22Rv1 (cell line): ENCODE measurements at regions not wholly inside any gene's neighbourhood (a gene's known extent, or its start where the extent isn't known, plus 50 kb on each side); places are given as distances from the start of the nearest gene placed in this dataset.

ENCODE experiments used
- H3K27ac ChIP-seq: fragments of 450-650 bp; 2 replicates; pipeline ENCODE4 v1.5.1; 2017
- CTCF ChIP-seq: fragments of 450-650 bp; IDR thresholded peaks from 2 replicates; pipeline ENCODE4 v1.5.1; 2017; ENCODE audit warnings: mild to moderate bottlenecking
- ZFX ChIP-seq: fragments of 450-650 bp; IDR thresholded peaks from 2 replicates; pipeline ENCODE4 v1.6.1; 2017; ENCODE audit warnings: antibody characterized with exemption, borderline replicate concordance

DNA sequence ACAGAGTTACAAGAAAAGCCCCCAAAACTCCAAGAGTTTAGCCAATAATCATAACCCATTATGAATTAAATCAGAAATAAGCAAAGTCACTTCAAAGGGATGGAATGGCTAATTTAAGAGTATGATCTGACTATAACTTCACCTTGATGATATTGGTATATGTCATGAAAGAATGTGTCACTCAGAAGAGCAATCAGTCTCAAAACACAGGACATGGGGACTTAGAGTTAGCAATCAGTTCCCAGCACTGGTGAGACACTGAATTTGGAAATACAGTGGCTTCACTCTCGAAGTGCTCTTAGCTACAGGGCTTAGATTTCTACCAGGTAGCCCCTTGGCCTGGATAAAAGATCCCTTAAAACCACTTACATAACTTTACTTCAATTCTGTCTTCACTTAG lies 65.7 kb upstream of the EXOC1L start:
- TF ChIP-seq ZFX (no peak), CTCF (no peak)
- no peak overlapping the region for H3K27ac ChIP-seq

DNA sequence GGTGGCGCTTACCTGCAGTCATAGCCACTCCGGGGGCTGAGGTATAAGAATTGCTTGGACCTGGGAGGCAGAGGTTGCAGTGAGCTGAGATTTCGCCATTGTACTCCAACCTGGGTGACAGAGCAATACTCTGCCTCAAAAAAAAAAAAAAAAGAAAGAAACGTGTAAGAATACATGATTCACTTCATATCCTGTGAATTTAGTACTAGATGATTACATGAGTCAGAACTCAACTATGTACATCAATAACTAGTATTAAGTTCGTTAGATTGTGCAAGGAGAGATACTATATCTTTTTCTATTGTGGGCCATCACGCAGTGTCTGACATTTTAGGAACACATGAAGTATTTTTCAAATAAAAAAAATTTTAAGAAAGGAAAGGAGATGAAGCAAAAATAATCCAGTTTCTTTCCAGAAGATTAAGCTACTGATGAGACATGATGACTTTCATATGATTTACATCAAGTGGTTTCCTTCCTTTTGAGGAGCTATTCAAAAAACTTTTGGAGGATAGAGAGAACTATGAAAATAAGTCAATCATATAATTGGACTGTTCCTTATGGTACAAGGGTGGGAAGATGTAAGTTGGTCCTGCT lies 64.7 kb upstream of the EXOC1L start:
- no peak overlapping the region for H3K27ac ChIP-seq
- TF ChIP-seq CTCF: no peak
- TF ChIP-seq ZFX: no peak

- no peak overlapping the region for H3K27ac ChIP-seq
- TF ChIP-seq ZFX: no peak
- TF ChIP-seq CTCF: no peak
Observed at GRCh38 chr4:55756208-55756607, 63.4 kb upstream of the EXOC1L start.

- peak overlapping the region; percentile 49 for H3K27ac ChIP-seq
- no peak for TF ChIP-seq ZFX
- TF ChIP-seq CTCF: no peak
Observed at GRCh38 chr4:55757356-55757952, 62.1 kb upstream of the EXOC1L start.

DNA sequence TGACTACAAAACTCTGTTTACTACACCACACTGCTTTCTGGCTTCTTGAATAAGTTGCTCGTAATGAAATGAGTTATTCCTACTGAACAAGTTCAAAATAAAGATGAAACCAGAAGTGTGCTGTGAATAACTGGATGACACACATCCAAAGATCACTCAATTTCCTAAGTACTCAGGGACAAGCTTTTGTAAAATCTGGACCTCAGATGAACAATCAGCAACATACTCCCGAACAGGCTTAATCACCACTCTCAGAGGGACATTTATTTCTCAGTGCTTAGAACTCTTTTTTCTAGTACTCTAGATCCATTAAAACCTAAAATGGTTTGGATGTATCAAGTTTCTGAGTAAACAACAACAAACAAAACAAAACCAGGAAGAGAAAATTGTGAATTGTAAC lies 61.5 kb upstream of the EXOC1L start:
- H3K27ac ChIP-seq: peak overlapping the region; percentile 49
- TF ChIP-seq ZFX (no peak), CTCF (no peak)

GRCh38 chr4:55758570-55758969 lies 61.0 kb upstream of the EXOC1L start:
- peak overlapping the region; percentile 49 for H3K27ac ChIP-seq
- no peak for TF ChIP-seq CTCF
- no peak for TF ChIP-seq ZFX

GRCh38 chr4:55762819-55763218 lies 56.8 kb upstream of the EXOC1L start:
- H3K27ac ChIP-seq: no peak overlapping the region
- TF ChIP-seq CTCF (no peak), ZFX (no peak)
